Astrocyte (in vitro differentiated cells and primary cell): ENCODE measurements at regions not wholly inside any gene's neighbourhood (a gene's known extent, or its start where the extent isn't known, plus 50 kb on each side); places are given as distances from the start of the nearest gene placed in this dataset.

Experiments
- DNase-seq: peaks from one replicate; pipeline ENCODE4 v3.0.0-alpha.2; 2010; ENCODE audit warnings: low read depth
- FAIRE-seq: peaks from 2 replicates; lab custom pipeline; 2011; peaks lifted over from hg19 to GRCh38; lab: Jason Lieb, UNC
- H2AFZ ChIP-seq: 2 replicates; pipeline ENCODE4 v1.6.0; 2012; ENCODE audit warnings: low read depth, low read length, inconsistent platforms
- H3K27ac ChIP-seq: 2 replicates; pipeline ENCODE4 v1.5.1; 2011; ENCODE audit warnings: low read depth, low read length, inconsistent platforms
- H3K27me3 ChIP-seq: 2 replicates; pipeline ENCODE4 v1.6.0; 2011; ENCODE audit warnings: low read length, inconsistent platforms; ENCODE audit not compliant: insufficient read depth
- H3K36me3 ChIP-seq: 2 replicates; pipeline ENCODE4 v1.5.1; 2011; ENCODE audit warnings: low read length, inconsistent platforms; ENCODE audit not compliant: insufficient read depth
- H3K4me1 ChIP-seq: 2 replicates; pipeline ENCODE4 v1.5.1; 2011; ENCODE audit warnings: low read length, inconsistent platforms; ENCODE audit not compliant: insufficient read depth
- H3K4me2 ChIP-seq: 2 replicates; pipeline ENCODE4 v1.6.0; 2012; ENCODE audit warnings: low read length, inconsistent platforms
- H3K4me3 ChIP-seq: 2 replicates; pipeline ENCODE4 v1.5.1; 2011; ENCODE audit warnings: low read depth, mild to moderate bottlenecking, low read length, inconsistent platforms; ENCODE audit not compliant: insufficient read depth
- H3K79me2 ChIP-seq: 2 replicates; pipeline ENCODE4 v1.6.0; 2012; ENCODE audit warnings: mild to moderate bottlenecking, low read length, inconsistent platforms; ENCODE audit not compliant: insufficient read depth
- H3K9ac ChIP-seq: 2 replicates; pipeline ENCODE4 v1.6.0; 2012; ENCODE audit warnings: mild to moderate bottlenecking, low read length, inconsistent platforms
- H3K9me3 ChIP-seq: 2 replicates; pipeline ENCODE4 v1.5.1; 2012; ENCODE audit warnings: low read depth, mild to moderate bottlenecking, low read length, inconsistent platforms; ENCODE audit not compliant: insufficient read depth
- H4K20me1 ChIP-seq: 2 replicates; pipeline ENCODE4 v1.6.0; 2012; ENCODE audit warnings: low read length, inconsistent platforms; ENCODE audit not compliant: insufficient read depth
- H3K27ac Mint-ChIP-seq: one replicate; pipeline ENCODE4 v1.8.0; 2021; ENCODE audit warnings: mild to moderate bottlenecking, mixed read lengths; ENCODE audit not compliant: unreplicated experiment
- H3K27me3 Mint-ChIP-seq: one replicate; pipeline ENCODE4 v1.8.0; 2021; ENCODE audit warnings: low read depth, mixed read lengths; ENCODE audit not compliant: unreplicated experiment
- H3K36me3 Mint-ChIP-seq: one replicate; pipeline ENCODE4 v1.8.0; 2021; ENCODE audit warnings: low read depth, mixed read lengths; ENCODE audit not compliant: unreplicated experiment
- H3K4me1 Mint-ChIP-seq: one replicate; pipeline ENCODE4 v1.8.0; 2021; ENCODE audit warnings: low read depth, mixed read lengths; ENCODE audit not compliant: unreplicated experiment
- H3K4me3 Mint-ChIP-seq: one replicate; pipeline ENCODE4 v1.8.0; 2021; ENCODE audit warnings: mild to moderate bottlenecking, moderate library complexity, mixed read lengths; ENCODE audit not compliant: unreplicated experiment
- H3K9me3 Mint-ChIP-seq: one replicate; pipeline ENCODE4 v1.8.0; 2021; ENCODE audit warnings: mild to moderate bottlenecking, mixed read lengths; ENCODE audit not compliant: unreplicated experiment
- CTCF ChIP-seq: IDR thresholded peaks from 2 replicates; pipeline ENCODE4 v1.5.1; 2011; ENCODE audit warnings: low read depth, mild to moderate bottlenecking, inconsistent platforms, low read length, moderate library complexity; ENCODE audit not compliant: insufficient read depth
- EZH2 ChIP-seq: IDR thresholded peaks from 2 replicates; pipeline ENCODE4 v1.6.1; 2012; ENCODE audit warnings: mild to moderate bottlenecking, low read length, inconsistent platforms; ENCODE audit not compliant: insufficient read depth

- H3K9me3 ChIP-seq, result no peaks in the 10 kb centered on the region
- DNase-seq (no peak), FAIRE-seq (no peak)
- Mint-ChIP-seq H3K36me3 (peaks cover 1% of the 10 kb centered on the region), H3K4me3 (no peak overlapping the region), H3K27me3 (no peaks in the 10 kb centered on the region), H3K9me3 (peaks cover 2% of the 10 kb centered on the region), H3K4me1 (peaks cover 10% of the 10 kb centered on the region), H3K27ac (peak overlapping the region; percentile 19)
- TF ChIP-seq EZH2 (no peak), CTCF (no peak)
- H3K27me3 ChIP-seq, result no peaks in the 10 kb centered on the region
- peak overlapping the region; percentile 25 for H3K9ac ChIP-seq
- peak overlapping the region; percentile 64 for H3K4me2 ChIP-seq
- no peaks in the 10 kb centered on the region for H4K20me1 ChIP-seq
- H3K36me3 ChIP-seq, result no peaks in the 10 kb centered on the region
- H3K4me1 ChIP-seq, result peaks cover 27% of the 10 kb centered on the region
- peak overlapping the region; percentile 59 for H3K27ac ChIP-seq
- no peak overlapping the region for H2AFZ ChIP-seq
- H3K4me3 ChIP-seq, result no peak overlapping the region
- no peaks in the 10 kb centered on the region for H3K79me2 ChIP-seq
Measured at GRCh38 chr3:16090706-16091105, 83.8 kb upstream of the GALNT15 start.

GRCh38 chr3:16092923-16093322 lies 81.6 kb upstream of the GALNT15 start:
- DNase-seq (no peak), FAIRE-seq (no peak)
- Histone ChIP-seq H3K9me3 (no peaks in the 10 kb centered on the region), H2AFZ (no peak overlapping the region), H3K9ac (no peak overlapping the region), H3K27me3 (no peaks in the 10 kb centered on the region), H3K4me1 (peaks cover 23% of the 10 kb centered on the region), H4K20me1 (no peaks in the 10 kb centered on the region), H3K4me2 (no peak overlapping the region), H3K4me3 (no peak overlapping the region), H3K27ac (no peak overlapping the region), H3K79me2 (no peaks in the 10 kb centered on the region), H3K36me3 (no peaks in the 10 kb centered on the region)
- Mint-ChIP-seq H3K27ac (no peak overlapping the region), H3K4me3 (no peak overlapping the region), H3K9me3 (peaks cover 16% of the 10 kb centered on the region), H3K36me3 (peaks cover 1% of the 10 kb centered on the region), H3K27me3 (no peaks in the 10 kb centered on the region), H3K4me1 (peaks cover 10% of the 10 kb centered on the region)
- no peak for TF ChIP-seq CTCF
- no peak for TF ChIP-seq EZH2

- Mint-ChIP-seq H3K27ac (peak overlapping the region; percentile 99), H3K9me3 (peaks cover 12% of the 10 kb centered on the region), H3K4me1 (peaks cover 27% of the 10 kb centered on the region), H3K4me3 (no peak overlapping the region), H3K36me3 (no peaks in the 10 kb centered on the region), H3K27me3 (no peaks in the 10 kb centered on the region)
- H3K9me3 ChIP-seq, result no peaks in the 10 kb centered on the region
- H2AFZ ChIP-seq, result no peak overlapping the region
- no peaks in the 10 kb centered on the region for H3K36me3 ChIP-seq
- no peak overlapping the region for H3K4me2 ChIP-seq
- FAIRE-seq (no peak), DNase-seq (peak; percentile 74)
- H3K27me3 ChIP-seq, result no peaks in the 10 kb centered on the region
- H3K4me3 ChIP-seq, result no peak overlapping the region
- TF ChIP-seq CTCF (no peak), EZH2 (no peak)
- H3K79me2 ChIP-seq, result no peaks in the 10 kb centered on the region
- peak overlapping the region; percentile 98 for H3K27ac ChIP-seq
- peaks cover 24% of the 10 kb centered on the region for H3K4me1 ChIP-seq
- peak overlapping the region; percentile 80 for H3K9ac ChIP-seq
- H4K20me1 ChIP-seq, result no peaks in the 10 kb centered on the region
Measured at GRCh38 chr3:16101295-16102186, 72.9 kb upstream of the GALNT15 start.
